ENCODE measurements at regions not wholly inside any gene's neighbourhood (a gene's known extent, or its start where the extent isn't known, plus 50 kb on each side); places are given as distances from the start of the nearest gene placed in this dataset.

DNA sequence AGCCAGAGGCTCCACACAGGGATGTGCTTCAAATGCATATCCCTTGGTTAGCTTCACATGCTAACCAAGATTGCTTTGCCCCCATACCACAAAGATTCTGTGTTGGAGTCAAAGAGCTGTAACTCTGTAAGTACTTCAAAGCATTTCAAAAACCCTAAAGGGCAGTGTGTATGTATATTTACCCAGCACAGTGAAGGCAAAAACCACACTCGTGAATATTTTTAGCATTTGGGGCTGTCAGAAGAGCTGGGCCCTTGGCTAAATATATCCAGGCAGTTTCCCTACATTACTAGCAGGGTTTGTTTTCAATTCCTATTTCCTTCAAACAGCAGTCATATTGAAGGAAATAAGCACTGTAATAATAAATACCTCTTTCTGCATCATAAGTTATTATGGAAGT lies 84.2 kb upstream of the STEAP1B start:
- Histone ChIP-seq H3K27ac (peak overlapping the region in 1 of 2 donors; percentile 21), H3K4me1 (peaks cover 4 to 17% of the 10 kb centered on the region in 2 donors), H3K4me3 (no peak overlapping the region), H3K27me3 (no peaks in the 10 kb centered on the region), H3K36me3 (no peaks in the 10 kb centered on the region), H3K9me3 (no peaks in the 10 kb centered on the region)
- TF ChIP-seq, protein P1, sequence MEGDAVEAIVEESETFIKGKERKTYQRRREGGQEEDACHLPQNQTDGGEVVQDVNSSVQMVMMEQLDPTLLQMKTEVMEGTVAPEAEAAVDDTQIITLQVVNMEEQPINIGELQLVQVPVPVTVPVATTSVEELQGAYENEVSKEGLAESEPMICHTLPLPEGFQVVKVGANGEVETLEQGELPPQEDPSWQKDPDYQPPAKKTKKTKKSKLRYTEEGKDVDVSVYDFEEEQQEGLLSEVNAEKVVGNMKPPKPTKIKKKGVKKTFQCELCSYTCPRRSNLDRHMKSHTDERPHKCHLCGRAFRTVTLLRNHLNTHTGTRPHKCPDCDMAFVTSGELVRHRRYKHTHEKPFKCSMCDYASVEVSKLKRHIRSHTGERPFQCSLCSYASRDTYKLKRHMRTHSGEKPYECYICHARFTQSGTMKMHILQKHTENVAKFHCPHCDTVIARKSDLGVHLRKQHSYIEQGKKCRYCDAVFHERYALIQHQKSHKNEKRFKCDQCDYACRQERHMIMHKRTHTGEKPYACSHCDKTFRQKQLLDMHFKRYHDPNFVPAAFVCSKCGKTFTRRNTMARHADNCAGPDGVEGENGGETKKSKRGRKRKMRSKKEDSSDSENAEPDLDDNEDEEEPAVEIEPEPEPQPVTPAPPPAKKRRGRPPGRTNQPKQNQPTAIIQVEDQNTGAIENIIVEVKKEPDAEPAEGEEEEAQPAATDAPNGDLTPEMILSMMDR (IDR thresholded peaks at IDR 0.05) = no peak
- no peak for DNase-seq (ENCODE audit: low spot score in 2 of 2)
- intact Hi-C loops (cut with DNase I) = loop anchor here (10.0 kb wide), 1 partner anchor 369 kb away; no protein-coding TSS in a partner anchor

- Histone ChIP-seq H3K27ac (no peak overlapping the region), H3K36me3 (no peaks in the 10 kb centered on the region)
Observed at GRCh38 chr7:22582863-22583622, 83.1 kb upstream of the STEAP1B start.

GRCh38 chr7:22581099-22581498 lies 81.1 kb upstream of the STEAP1B start:
- intact Hi-C loops (cut with DNase I) = loop anchor here (10.0 kb wide), 1 partner anchor 366 kb away; no protein-coding TSS in a partner anchor
- Histone ChIP-seq H3K27me3 (no peaks in the 10 kb centered on the region), H3K36me3 (no peaks in the 10 kb centered on the region), H3K4me1 (peaks cover 0 to 27% of the 10 kb centered on the region in 2 donors), H3K27ac (no peak overlapping the region), H3K4me3 (no peak overlapping the region), H3K9me3 (no peaks in the 10 kb centered on the region)
- no peak for DNase-seq (ENCODE audit: low spot score in 2 of 2)
- TF ChIP-seq, protein P1 (IDR thresholded peaks at IDR 0.05) = no peak

More at GRCh38 chr7:22582863-22583622, 83.1 kb upstream of the STEAP1B start:
- DNase-seq (ENCODE audit: low spot score in 2 of 2) = no peak
- H3K4me3 ChIP-seq = no peak overlapping the region
- H3K4me1 ChIP-seq = peaks cover 0 to 11% of the 10 kb centered on the region in 2 donors
- intact Hi-C loops (cut with DNase I) = loop anchor here (10.0 kb wide), 1 partner anchor 368 kb away; no protein-coding TSS in a partner anchor
- H3K27me3 ChIP-seq = no peaks in the 10 kb centered on the region
- TF ChIP-seq, protein P1 (IDR thresholded peaks at IDR 0.05) = no peak
- no peaks in the 10 kb centered on the region for H3K9me3 ChIP-seq

DNA sequence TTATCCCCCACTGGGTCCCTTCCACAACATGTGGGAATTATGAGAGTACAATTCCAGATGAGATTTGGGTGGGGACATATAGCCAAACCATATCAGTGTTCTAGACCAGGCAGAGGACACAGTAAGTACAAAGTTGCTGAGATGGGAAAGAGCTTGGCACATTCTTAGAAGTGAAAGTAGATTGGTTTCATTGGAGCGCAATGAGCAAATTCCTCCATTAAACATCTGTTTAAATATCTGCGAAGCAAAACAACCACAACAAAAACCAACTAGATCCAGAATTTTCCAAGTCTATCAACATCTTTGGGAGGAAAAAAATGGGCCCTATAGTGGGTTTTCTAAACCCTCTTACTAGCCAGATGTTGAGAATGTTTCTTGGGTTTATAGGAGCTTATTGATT lies 80.0 kb upstream of the STEAP1B start:
- intact Hi-C loops (cut with DNase I) = loop anchor here (5.0 to 10.0 kb wide), 3 partner anchors 147 to 365 kb away; partner anchors contain the start of gene IL6
- TF ChIP-seq, protein P1 (IDR thresholded peaks at IDR 0.05) = no peak
- no peak for DNase-seq (ENCODE audit: low spot score in 2 of 2)
- Histone ChIP-seq H3K4me3 (no peak overlapping the region), H3K9me3 (no peaks in the 10 kb centered on the region), H3K4me1 (peaks cover 6 to 38% of the 10 kb centered on the region in 2 donors), H3K27ac (no peak overlapping the region), H3K27me3 (no peaks in the 10 kb centered on the region), H3K36me3 (no peaks in the 10 kb centered on the region)

- intact Hi-C loops (cut with DNase I) = loop anchor here (5.0 kb wide), 2 partner anchors 149 to 274 kb away; partner anchors contain the start of gene IL6
- TF ChIP-seq, protein P1 (IDR thresholded peaks at IDR 0.05) = no peak
- Histone ChIP-seq H3K9me3 (no peaks in the 10 kb centered on the region), H3K4me1 (peaks cover 7 to 31% of the 10 kb centered on the region in 2 donors), H3K27ac (peak overlapping the region; percentile 79 to 89), H3K4me3 (no peak overlapping the region), H3K36me3 (no peaks in the 10 kb centered on the region), H3K27me3 (no peaks in the 10 kb centered on the region)
- DNase-seq (ENCODE audit: low spot score in 2 of 2) = no peak
Observed at GRCh38 chr7:22578007-22578733, 78.2 kb upstream of the STEAP1B start.
